GM08714 (cell line): ENCODE measurements at regions not wholly inside any gene's neighbourhood (a gene's known extent, or its start where the extent isn't known, plus 50 kb on each side); places are given as distances from the start of the nearest gene placed in this dataset.
"Not testable (repeated sequence)": the region's sequence is repeated elsewhere in the genome, so short reads cannot be mapped to it uniquely, and the experiment has no call there.

Source experiments
- H3K4me3 ChIP-seq: fragments of 200-500 bp; sonication (Bioruptor generic); 2 replicates; pipeline ENCODE4 v1.5.1; 2014; ENCODE audit warnings: mild to moderate bottlenecking, low read length, inconsistent platforms
- ZNF274 ChIP-seq: IDR thresholded peaks from 2 replicates; pipeline ENCODE4 v1.6.1; 2012; ENCODE audit warnings: mild to moderate bottlenecking, low read depth, low read length

- H3K4me3 ChIP-seq: not testable (repeated sequence)
These were observed 68.7 kb downstream of the PRKAB2 start for GRCh38 chr1:147103416-147104155.

DNA sequence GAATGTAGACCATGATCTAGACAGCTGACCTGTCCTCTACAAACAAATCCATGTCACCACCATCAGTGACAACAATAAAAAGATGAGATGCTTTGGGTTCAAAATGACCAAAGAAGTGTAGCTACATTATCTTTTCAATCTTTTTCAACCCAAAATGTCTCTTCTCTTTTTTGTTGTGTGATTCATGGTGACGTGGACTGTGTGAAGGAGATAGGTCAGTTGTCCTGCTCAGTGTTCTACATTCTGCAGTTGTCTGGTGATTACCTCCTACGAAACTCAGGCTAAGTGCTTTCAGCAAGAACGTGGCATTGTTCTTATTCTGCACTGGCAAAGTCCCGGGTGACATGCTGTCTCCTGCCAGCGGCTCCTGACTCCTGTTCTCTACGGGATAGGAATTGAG is 73.1 kb downstream of the PRKAB2 start:
- no peak for TF ChIP-seq ZNF274
- H3K4me3 ChIP-seq: no peak overlapping the region

GRCh38 chr1:147098338-147098973 is 73.8 kb downstream of the PRKAB2 start:
- not testable (repeated sequence) for H3K4me3 ChIP-seq

GRCh38 chr1:147095691-147096090 is 76.6 kb downstream of the PRKAB2 start:
- H3K4me3 ChIP-seq: no peak overlapping the region
- TF ChIP-seq ZNF274: no peak

GRCh38 chr1:147091801-147092200 is 80.5 kb downstream of the PRKAB2 start:
- H3K4me3 ChIP-seq: no peak overlapping the region
- TF ChIP-seq ZNF274: no peak

GRCh38 chr1:147089457-147089856 is 82.8 kb downstream of the PRKAB2 start:
- no peak for TF ChIP-seq ZNF274
- H3K4me3 ChIP-seq: no peak overlapping the region

GRCh38 chr1:147086129-147086528 is 86.1 kb downstream of the PRKAB2 start:
- no peak overlapping the region for H3K4me3 ChIP-seq
- TF ChIP-seq ZNF274: no peak

DNA sequence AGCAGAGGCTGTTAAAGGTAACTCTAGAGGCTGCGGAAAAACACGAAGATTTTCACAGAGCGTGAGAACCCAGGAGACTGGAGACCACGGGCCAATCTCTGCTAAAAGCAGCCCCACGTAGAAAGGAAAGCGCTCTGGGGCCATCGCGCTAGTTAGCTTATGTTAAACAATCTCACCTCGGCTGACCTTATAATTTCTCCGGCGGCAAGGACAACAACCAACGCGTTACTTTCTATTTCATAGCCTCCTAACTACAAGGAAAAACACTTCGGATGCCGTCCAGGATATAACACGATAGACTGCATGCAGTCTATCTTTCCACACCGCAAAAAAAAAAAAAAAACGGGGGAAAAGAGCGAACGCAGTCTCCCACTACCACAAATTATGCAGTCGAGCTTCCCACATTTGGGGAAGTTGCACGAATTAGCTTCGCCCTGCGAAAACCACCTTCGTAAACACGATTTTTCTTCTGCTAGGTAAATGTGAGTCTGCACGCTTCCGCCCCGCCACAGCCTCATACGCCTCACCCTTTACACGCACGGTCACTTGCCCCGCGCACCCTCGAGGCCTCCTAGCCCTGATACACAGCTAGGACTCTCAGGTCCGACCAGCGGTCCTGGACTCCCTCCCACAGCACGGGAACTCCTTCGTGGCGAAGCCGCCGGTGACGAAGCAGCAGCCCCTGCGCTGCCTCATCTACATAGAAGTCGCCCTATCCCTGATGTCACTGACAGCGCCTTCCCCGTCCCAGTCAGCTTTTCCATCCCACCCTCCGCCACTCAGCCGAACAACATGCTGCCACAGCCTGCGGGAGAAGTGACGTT is 87.8 kb downstream of the PRKAB2 start:
- TF ChIP-seq ZNF274: no peak
- peak overlapping the region; percentile 72 for H3K4me3 ChIP-seq

GRCh38 chr1:147083919-147084272 is 88.4 kb downstream of the PRKAB2 start:
- peak overlapping the region; percentile 72; the same call in 1 of the 2 replicates for H3K4me3 ChIP-seq
- no peak for TF ChIP-seq ZNF274

DNA sequence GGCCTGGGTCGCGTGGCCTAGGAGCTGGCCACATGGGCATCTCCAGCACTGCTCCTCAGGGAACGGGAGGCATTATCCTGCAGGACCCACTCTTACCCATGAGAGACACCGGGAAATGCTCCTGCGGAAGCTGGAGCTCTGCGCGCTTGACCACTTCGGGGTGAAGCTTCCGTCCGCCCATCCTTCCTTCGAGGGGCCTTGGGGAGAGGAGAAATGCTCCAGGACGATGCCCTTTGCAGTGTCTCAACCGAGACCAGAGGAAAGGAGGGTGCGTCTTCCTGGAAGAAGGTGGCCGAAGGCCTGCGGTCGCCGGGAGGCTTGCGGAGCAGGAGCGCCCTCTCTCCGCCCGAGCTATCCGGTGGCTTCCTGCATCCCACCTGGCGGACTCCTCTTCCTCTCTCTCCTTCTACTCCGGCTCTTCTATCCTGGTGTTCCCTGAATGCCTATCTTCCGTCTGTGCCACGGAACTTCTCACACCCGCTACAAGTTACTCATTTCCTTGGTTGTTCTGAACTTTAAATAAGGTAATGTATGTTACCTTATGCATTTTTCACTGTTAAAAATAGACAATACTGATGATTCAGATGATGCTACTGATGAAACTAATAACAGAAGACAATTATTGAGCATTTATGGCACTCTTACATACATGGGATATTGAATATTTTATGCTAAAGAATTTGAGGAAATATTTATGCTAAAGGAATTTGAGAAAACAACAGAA is 91.4 kb downstream of the PRKAB2 start:
- TF ChIP-seq ZNF274: no peak
- H3K4me3 ChIP-seq: no peak overlapping the region; the same call in 1 of the 2 replicates

DNA sequence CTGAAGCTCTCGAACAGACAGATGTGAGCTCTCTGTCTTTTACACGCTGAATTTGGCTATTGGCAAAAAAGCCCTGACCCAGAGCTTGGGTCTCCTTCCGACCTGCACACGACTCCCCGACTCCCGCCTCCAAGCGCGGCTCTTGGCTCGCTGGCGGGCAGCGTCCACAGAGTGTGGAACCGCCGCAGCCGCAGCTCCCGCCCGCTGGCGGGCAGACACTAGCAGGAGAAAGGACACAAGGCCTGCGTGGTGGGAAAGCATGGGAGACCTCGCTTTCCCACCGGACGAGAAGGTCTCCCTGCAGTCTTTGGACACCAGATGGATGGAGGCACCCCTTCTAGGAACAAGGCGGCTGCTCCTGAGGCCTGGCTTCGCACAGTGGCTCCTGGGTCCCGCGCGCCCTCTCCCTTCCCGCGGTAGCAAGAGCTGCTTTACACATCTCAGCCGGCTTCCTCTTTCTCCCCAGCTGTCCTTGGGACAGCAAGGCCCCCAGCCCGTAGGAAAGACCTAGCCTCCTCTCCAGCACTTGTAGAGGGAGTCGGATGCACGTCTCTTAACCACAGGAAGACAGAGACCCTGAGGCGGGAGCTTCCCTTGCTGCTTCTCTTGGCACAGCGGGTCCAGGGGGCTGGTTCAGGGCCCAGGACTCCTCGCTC is 92.1 kb downstream of the PRKAB2 start:
- no peak overlapping the region; the same call in 1 of the 2 replicates for H3K4me3 ChIP-seq
- TF ChIP-seq ZNF274: no peak

DNA sequence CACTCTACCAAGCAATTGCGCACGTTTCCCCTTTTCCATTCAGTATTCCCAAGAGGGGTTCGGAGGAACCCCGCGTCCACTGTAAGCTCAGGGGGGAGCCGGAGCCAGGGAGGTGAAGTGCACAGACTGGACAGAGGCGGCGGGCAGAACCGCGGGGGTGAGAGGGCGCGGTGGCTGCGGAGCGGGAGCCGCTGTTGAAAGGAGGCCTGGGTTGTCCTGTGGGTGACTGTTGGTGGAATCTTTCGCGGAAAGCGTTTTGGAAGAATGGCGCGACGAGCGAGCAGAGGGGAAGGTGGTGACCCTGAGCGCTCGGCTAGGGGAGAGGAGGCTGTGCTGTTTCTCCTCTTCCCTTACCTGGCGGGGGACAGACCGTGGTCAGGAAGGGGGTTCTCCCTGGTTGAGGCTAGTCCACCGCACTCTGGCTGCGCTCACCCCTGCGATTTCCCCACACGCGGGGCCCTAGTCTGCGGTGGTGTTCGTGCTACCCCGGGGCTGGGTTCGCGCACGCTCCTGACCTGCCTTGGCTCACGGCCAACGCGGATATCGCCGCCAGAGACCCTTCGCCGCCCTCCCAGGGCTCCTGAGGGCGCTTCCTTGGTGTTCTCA is 92.8 kb downstream of the PRKAB2 start:
- no peak for TF ChIP-seq ZNF274
- no peak overlapping the region for H3K4me3 ChIP-seq

GRCh38 chr1:147078606-147079399 is 93.5 kb downstream of the PRKAB2 start:
- H3K4me3 ChIP-seq: no peak overlapping the region
- no peak for TF ChIP-seq ZNF274
